ENCODE measurements at regions not wholly inside any gene's neighbourhood (a gene's known extent, or its start where the extent isn't known, plus 50 kb on each side); places are given as distances from the start of the nearest gene placed in this dataset.

GRCh38 chr5:7330256-7330655, 65.7 kb upstream of the ADCY2 start:
- DNase-seq (no peak), ATAC-seq (no peak)
- intact Hi-C loops (cut with DNase I) = no loop called here
- Histone ChIP-seq H3K27ac (no peak overlapping the region), H3K9me3 (no peaks in the 10 kb centered on the region), H3K4me1 (no peaks in the 10 kb centered on the region), H3K27me3 (ENCODE audit: insufficient read depth in 3 of 3, low read length in 2 of 3) (no peaks in the 10 kb centered on the region), H3K36me3 (ENCODE audit: insufficient read depth in 1 of 2, low read depth in 1 of 2) (no peaks in the 10 kb centered on the region), H3K4me3 (no peak overlapping the region)
- no peak for TF ChIP-seq CTCF (IDR thresholded peaks at IDR 0.05)
- WGBS, 3 donors = 27 to 34% (median 29%) methylated on average over 3 of the region's 3 CpGs

GRCh38 chr5:7331131-7331530, 64.8 kb upstream of the ADCY2 start:
- DNase-seq (no peak), ATAC-seq (no peak)
- Histone ChIP-seq H3K27ac (no peak overlapping the region), H3K4me3 (no peak overlapping the region), H3K9me3 (no peaks in the 10 kb centered on the region), H3K27me3 (ENCODE audit: insufficient read depth in 3 of 3, low read length in 2 of 3) (no peaks in the 10 kb centered on the region), H3K36me3 (ENCODE audit: insufficient read depth in 1 of 2, low read depth in 1 of 2) (no peaks in the 10 kb centered on the region), H3K4me1 (no peaks in the 10 kb centered on the region)
- 43 to 49% (median 49%) methylated on average over 7 of the region's 7 CpGs for WGBS, 3 donors
- intact Hi-C loops (cut with DNase I) = no loop called here
- no peak for TF ChIP-seq CTCF (IDR thresholded peaks at IDR 0.05)

Data from psoas muscle (tissue), 7 donors.